C4-2B (cell line): ENCODE measurements at regions not wholly inside any gene's neighbourhood (a gene's known extent, or its start where the extent isn't known, plus 50 kb on each side); places are given as distances from the start of the nearest gene placed in this dataset.

Experiments
- H3K27ac ChIP-seq: fragments of 450-650 bp; 2 replicates; pipeline ENCODE4 v1.5.1; 2017
- ZFX ChIP-seq: fragments of 450-650 bp; IDR thresholded peaks from 2 replicates; pipeline ENCODE4 v1.6.1; 2017
- TF ChIP-seq, protein P1 (sequence below): fragments of 450-650 bp; conservative IDR thresholded peaks from 2 replicates; pipeline ENCODE4 v1.5.1; 2017; ENCODE audit warnings: mild to moderate bottlenecking

- no peak for TF ChIP-seq ZFX
- TF ChIP-seq, protein P1, sequence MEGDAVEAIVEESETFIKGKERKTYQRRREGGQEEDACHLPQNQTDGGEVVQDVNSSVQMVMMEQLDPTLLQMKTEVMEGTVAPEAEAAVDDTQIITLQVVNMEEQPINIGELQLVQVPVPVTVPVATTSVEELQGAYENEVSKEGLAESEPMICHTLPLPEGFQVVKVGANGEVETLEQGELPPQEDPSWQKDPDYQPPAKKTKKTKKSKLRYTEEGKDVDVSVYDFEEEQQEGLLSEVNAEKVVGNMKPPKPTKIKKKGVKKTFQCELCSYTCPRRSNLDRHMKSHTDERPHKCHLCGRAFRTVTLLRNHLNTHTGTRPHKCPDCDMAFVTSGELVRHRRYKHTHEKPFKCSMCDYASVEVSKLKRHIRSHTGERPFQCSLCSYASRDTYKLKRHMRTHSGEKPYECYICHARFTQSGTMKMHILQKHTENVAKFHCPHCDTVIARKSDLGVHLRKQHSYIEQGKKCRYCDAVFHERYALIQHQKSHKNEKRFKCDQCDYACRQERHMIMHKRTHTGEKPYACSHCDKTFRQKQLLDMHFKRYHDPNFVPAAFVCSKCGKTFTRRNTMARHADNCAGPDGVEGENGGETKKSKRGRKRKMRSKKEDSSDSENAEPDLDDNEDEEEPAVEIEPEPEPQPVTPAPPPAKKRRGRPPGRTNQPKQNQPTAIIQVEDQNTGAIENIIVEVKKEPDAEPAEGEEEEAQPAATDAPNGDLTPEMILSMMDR = no peak
- no peak overlapping the region for H3K27ac ChIP-seq
Measured at GRCh38 chrX:68917799-68918198, 89.0 kb downstream of the EFNB1 start.

DNA sequence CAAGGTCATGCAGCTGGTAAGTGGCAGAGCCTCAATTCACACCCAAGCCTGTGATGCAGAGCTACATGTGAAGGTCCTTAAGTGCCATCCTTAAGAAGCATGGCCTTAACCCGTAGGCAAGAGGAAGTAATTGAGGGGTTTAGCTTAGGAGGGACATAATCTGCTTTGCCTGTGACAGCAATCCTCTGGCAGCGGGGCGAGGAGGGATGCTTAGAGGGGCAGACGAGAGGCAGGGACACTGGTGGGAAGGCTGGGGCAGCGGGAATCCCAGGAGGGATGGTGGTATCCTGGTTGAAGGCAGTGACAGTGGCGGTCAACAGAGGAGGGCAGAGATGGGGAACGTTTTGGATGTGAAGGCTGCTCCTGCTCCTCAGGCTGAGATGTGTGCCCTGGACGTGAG is 88.1 kb downstream of the EFNB1 start:
- TF ChIP-seq ZFX = no peak
- TF ChIP-seq, protein P1 = no peak

GRCh38 chrX:68915778-68916177 is 87.0 kb downstream of the EFNB1 start:
- no peak for TF ChIP-seq ZFX
- TF ChIP-seq, protein P1 = no peak
- no peak overlapping the region for H3K27ac ChIP-seq

More for the DNA sequence above, 88.1 kb downstream of the EFNB1 start:
- H3K27ac ChIP-seq = no peak overlapping the region

DNA sequence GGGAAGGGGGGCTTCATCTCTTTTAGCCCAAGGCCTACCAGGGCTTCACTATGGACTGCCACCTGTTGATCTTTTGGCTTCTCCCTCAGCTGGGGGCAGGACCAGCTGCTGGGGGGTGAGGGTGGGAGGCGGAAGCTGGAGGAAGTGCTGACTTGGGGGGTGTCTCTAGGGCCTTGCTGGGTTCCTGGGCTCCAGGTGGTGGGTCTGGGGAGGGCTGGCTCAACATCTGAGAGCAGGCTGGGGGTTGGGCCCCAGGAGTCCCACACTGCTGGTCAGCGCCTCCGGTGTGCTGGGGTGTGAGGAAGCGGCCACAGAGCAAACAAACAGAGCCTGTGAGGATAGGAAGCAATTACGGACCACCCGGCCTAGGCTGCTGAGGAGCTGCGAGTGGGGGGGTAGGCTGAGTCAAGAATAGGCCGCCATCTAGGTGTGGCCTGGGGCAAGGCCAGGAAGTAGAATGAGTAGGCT is 85.7 kb downstream of the EFNB1 start:
- no peak overlapping the region for H3K27ac ChIP-seq
- TF ChIP-seq ZFX = no peak
- TF ChIP-seq, protein P1 = no peak

GRCh38 chrX:68913249-68913547 is 84.4 kb downstream of the EFNB1 start:
- H3K27ac ChIP-seq = no peak overlapping the region
- TF ChIP-seq ZFX = no peak
- TF ChIP-seq, protein P1 = no peak

DNA sequence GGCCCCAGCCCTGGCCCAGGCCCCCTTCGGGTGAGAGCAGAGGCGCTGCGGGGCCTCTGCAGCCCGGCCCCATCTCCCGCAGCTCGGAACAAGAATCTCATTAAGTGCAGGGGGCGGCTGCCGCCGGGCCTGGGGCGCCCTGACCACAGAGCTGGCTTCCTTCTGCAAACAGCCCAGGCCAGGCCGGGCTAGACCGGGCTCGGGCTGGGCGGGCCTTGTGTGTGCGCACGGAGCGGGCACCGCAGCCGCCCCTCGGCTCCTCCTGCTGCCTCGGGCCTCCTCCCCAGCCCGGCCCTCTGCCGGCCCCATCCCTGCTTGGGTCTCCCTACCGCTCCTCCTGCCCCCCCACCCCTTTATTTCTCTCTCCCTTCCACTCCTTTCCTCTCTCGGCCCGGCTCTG is 83.3 kb downstream of the EFNB1 start:
- no peak for TF ChIP-seq ZFX
- TF ChIP-seq, protein P1 = no peak
- no peak overlapping the region for H3K27ac ChIP-seq

- TF ChIP-seq, protein P1 = no peak
- TF ChIP-seq ZFX = no peak
- H3K27ac ChIP-seq = no peak overlapping the region
Measured at GRCh38 chrX:68910731-68911428, 82.1 kb downstream of the EFNB1 start.
